Smooth muscle cell of the brain vasculature (primary cell): ENCODE measurements at regions not wholly inside any gene's neighbourhood (a gene's known extent, or its start where the extent isn't known, plus 50 kb on each side); places are given as distances from the start of the nearest gene placed in this dataset.

ENCODE experiments used
- DNase-seq: peaks from one replicate; pipeline ENCODE4 v3.0.0-alpha.2; 2012; ENCODE audit warnings: low read depth, low spot score

GRCh38 chr2:156845806-156846558, 409.8 kb downstream of the GPD2 start:
- no peak for DNase-seq

- no peak for DNase-seq
Observed at GRCh38 chr2:156852210-156852609, 405.3 kb upstream of the GALNT5 start.

GRCh38 chr2:156852681-156853080, 404.8 kb upstream of the GALNT5 start:
- DNase-seq = no peak

- no peak for DNase-seq
Observed at GRCh38 chr2:156864325-156864724, 393.2 kb upstream of the GALNT5 start.

GRCh38 chr2:156864753-156865152, 392.8 kb upstream of the GALNT5 start:
- DNase-seq = no peak

GRCh38 chr2:156867201-156867600, 390.3 kb upstream of the GALNT5 start:
- no peak for DNase-seq

GRCh38 chr2:156874707-156875106, 382.8 kb upstream of the GALNT5 start:
- DNase-seq = no peak

GRCh38 chr2:156883804-156884203, 373.7 kb upstream of the GALNT5 start:
- no peak for DNase-seq

- no peak for DNase-seq
Observed at GRCh38 chr2:156884216-156884615, 373.3 kb upstream of the GALNT5 start.

GRCh38 chr2:156890529-156891148, 366.9 kb upstream of the GALNT5 start:
- no peak for DNase-seq

- no peak for DNase-seq
Observed at GRCh38 chr2:156891609-156892008, 365.9 kb upstream of the GALNT5 start.

- peak; percentile 24 for DNase-seq
Observed at GRCh38 chr2:156892467-156893281, 364.8 kb upstream of the GALNT5 start.

GRCh38 chr2:156896294-156896693, 361.2 kb upstream of the GALNT5 start:
- DNase-seq = no peak

GRCh38 chr2:156897548-156897947, 360.0 kb upstream of the GALNT5 start:
- no peak for DNase-seq

GRCh38 chr2:156901373-156902031, 356.0 kb upstream of the GALNT5 start:
- DNase-seq = no peak

- DNase-seq = no peak
Observed at GRCh38 chr2:156903335-156903734, 354.2 kb upstream of the GALNT5 start.

GRCh38 chr2:156907806-156908205, 349.7 kb upstream of the GALNT5 start:
- peak; percentile 43 for DNase-seq

GRCh38 chr2:156908825-156909224, 348.7 kb upstream of the GALNT5 start:
- peak; percentile 26 for DNase-seq

GRCh38 chr2:156909983-156910382, 347.5 kb upstream of the GALNT5 start:
- DNase-seq = no peak

- DNase-seq = no peak
Observed at GRCh38 chr2:156915332-156915731, 342.2 kb upstream of the GALNT5 start.

- no peak for DNase-seq
Observed at GRCh38 chr2:156918410-156918809, 339.1 kb upstream of the GALNT5 start.

GRCh38 chr2:156930423-156930822, 327.1 kb upstream of the GALNT5 start:
- no peak for DNase-seq
